A549 (cell line): ENCODE measurements at regions not wholly inside any gene's neighbourhood (a gene's known extent, or its start where the extent isn't known, plus 50 kb on each side); places are given as distances from the start of the nearest gene placed in this dataset.

Source experiments
- EHF ChIP-seq: fragments of 250-450 bp; sonication (Bioruptor Pico); IDR thresholded peaks from 2 replicates; pipeline ENCODE4 v1.5.0; 2020; ENCODE audit warnings: mild to moderate bottlenecking
- EP300 ChIP-seq, 2 experiments: fragments of >200 bp; sonication (Bioruptor Twin); formaldehyde crosslinking; IDR thresholded peaks; 2 replicates in 1 of 2; 3 replicates in 1 of 2; pipeline ENCODE4 v1.6.1; 2016 to 2017
- NPAS2 ChIP-seq: fragments of 250-450 bp; sonication (Bioruptor Pico); IDR thresholded peaks from 2 replicates; pipeline ENCODE4 v1.8.0; 2022; ENCODE audit warnings: mild to moderate bottlenecking, moderate library complexity, borderline replicate concordance
- POLR2A ChIP-seq: IDR thresholded peaks from 2 replicates; pipeline ENCODE4 v1.6.1; 2012; ENCODE audit warnings: mild to moderate bottlenecking, low read length
- ZSCAN20 ChIP-seq: fragments of 250-450 bp; sonication (Bioruptor Pico); IDR thresholded peaks from 2 replicates; pipeline ENCODE4 v1.8.0; 2022; ENCODE audit warnings: mild to moderate bottlenecking, moderate library complexity
- TF ChIP-seq, protein P1 (sequence below): fragments of >200 bp; sonication (Bioruptor Twin); formaldehyde crosslinking; IDR thresholded peaks from 3 replicates; pipeline ENCODE4 v1.5.1; 2016
- TF ChIP-seq, protein P2 (sequence below): fragments of 200-600 bp; sonication (generic); IDR thresholded peaks from 2 replicates; pipeline ENCODE4 v1.6.1; 2016; ENCODE audit warnings: antibody characterized with exemption, mild to moderate bottlenecking, moderate library complexity

DNA sequence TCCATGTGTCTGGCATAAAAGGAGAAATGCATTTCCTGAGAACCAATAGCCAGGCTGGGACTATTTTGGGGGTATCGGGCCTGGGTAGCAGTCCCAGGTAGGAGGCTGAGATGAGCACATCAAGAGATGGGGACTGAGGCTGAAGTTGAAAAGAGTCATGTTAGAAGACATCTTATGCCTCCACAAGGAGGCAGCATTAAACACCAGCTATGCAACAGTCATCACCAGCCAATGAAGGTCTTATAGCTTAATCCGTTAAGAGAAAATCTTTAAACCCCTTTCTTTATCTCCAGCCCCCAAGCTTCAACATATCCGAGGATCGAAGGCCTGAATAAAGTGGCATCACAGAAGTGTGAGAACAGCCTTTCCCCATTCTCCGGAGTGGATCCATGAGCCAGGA lies 640.7 kb upstream of the PTBP2 start:
- TF ChIP-seq, protein P1, sequence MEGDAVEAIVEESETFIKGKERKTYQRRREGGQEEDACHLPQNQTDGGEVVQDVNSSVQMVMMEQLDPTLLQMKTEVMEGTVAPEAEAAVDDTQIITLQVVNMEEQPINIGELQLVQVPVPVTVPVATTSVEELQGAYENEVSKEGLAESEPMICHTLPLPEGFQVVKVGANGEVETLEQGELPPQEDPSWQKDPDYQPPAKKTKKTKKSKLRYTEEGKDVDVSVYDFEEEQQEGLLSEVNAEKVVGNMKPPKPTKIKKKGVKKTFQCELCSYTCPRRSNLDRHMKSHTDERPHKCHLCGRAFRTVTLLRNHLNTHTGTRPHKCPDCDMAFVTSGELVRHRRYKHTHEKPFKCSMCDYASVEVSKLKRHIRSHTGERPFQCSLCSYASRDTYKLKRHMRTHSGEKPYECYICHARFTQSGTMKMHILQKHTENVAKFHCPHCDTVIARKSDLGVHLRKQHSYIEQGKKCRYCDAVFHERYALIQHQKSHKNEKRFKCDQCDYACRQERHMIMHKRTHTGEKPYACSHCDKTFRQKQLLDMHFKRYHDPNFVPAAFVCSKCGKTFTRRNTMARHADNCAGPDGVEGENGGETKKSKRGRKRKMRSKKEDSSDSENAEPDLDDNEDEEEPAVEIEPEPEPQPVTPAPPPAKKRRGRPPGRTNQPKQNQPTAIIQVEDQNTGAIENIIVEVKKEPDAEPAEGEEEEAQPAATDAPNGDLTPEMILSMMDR, result no peak
- TF ChIP-seq NPAS2 (CRISPR knock-in tag), result no peak
- TF ChIP-seq POLR2A, result no peak
- no peak for TF ChIP-seq ZSCAN20
- TF ChIP-seq, protein P2, sequence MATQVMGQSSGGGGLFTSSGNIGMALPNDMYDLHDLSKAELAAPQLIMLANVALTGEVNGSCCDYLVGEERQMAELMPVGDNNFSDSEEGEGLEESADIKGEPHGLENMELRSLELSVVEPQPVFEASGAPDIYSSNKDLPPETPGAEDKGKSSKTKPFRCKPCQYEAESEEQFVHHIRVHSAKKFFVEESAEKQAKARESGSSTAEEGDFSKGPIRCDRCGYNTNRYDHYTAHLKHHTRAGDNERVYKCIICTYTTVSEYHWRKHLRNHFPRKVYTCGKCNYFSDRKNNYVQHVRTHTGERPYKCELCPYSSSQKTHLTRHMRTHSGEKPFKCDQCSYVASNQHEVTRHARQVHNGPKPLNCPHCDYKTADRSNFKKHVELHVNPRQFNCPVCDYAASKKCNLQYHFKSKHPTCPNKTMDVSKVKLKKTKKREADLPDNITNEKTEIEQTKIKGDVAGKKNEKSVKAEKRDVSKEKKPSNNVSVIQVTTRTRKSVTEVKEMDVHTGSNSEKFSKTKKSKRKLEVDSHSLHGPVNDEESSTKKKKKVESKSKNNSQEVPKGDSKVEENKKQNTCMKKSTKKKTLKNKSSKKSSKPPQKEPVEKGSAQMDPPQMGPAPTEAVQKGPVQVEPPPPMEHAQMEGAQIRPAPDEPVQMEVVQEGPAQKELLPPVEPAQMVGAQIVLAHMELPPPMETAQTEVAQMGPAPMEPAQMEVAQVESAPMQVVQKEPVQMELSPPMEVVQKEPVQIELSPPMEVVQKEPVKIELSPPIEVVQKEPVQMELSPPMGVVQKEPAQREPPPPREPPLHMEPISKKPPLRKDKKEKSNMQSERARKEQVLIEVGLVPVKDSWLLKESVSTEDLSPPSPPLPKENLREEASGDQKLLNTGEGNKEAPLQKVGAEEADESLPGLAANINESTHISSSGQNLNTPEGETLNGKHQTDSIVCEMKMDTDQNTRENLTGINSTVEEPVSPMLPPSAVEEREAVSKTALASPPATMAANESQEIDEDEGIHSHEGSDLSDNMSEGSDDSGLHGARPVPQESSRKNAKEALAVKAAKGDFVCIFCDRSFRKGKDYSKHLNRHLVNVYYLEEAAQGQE, result no peak
- no peak for TF ChIP-seq EHF (CRISPR knock-in tag)
- no peak for TF ChIP-seq EP300 (IDR thresholded peaks at IDR 0.05)
